Aorta (tissue), 5 donors: ENCODE measurements at regions not wholly inside any gene's neighbourhood (a gene's known extent, or its start where the extent isn't known, plus 50 kb on each side); places are given as distances from the start of the nearest gene placed in this dataset.

Source experiments
- ATAC-seq: fragments of 200-7000 bp; cut with Tn5 transposase; one replicate; pipeline ENCODE4 v1.9.1; 2022; ENCODE audit warnings: moderate library complexity; ENCODE audit not compliant: low FRiP score
- DNase-seq, 2 donors: peaks; one replicate each; pipeline ENCODE4 v3.0.0-alpha.2; 2020
- H3K27ac ChIP-seq, 2 donors: one replicate each; pipeline ENCODE4 v1.5.1; 2013; ENCODE audit warnings: low read length in 2 of 2, mild to moderate bottlenecking in 2 of 2, moderate library complexity in 2 of 2, control low read depth in 1 of 2, inconsistent platforms in 1 of 2, low read depth in 1 of 2
- H3K27me3 ChIP-seq, 2 donors: one replicate each; pipeline ENCODE4 v1.6.1; 2013; ENCODE audit warnings: control low read depth in 1 of 2, low read length in 1 of 2, mild to moderate bottlenecking in 1 of 2, moderate library complexity in 1 of 2; ENCODE audit not compliant: insufficient read depth in 2 of 2, control insufficient read depth in 1 of 2
- H3K36me3 ChIP-seq, 2 donors: one replicate each; pipeline ENCODE4 v1.6.1; 2013; ENCODE audit warnings: control low read depth in 1 of 2, low read length in 1 of 2, mild to moderate bottlenecking in 1 of 2; ENCODE audit not compliant: insufficient read depth in 2 of 2, control insufficient read depth in 1 of 2
- H3K4me1 ChIP-seq, 2 donors: one replicate each; pipeline ENCODE4 v1.6.1; 2013; ENCODE audit warnings: low read length in 2 of 2, control low read depth in 1 of 2, mild to moderate bottlenecking in 1 of 2, moderate library complexity in 1 of 2; ENCODE audit not compliant: insufficient read depth in 2 of 2, control insufficient read depth in 1 of 2
- H3K4me3 ChIP-seq, 2 donors: one replicate each; pipeline ENCODE4 v1.5.1; 2013; ENCODE audit warnings: low read length in 2 of 2, control low read depth in 1 of 2, mild to moderate bottlenecking in 1 of 2
- H3K9me3 ChIP-seq: one replicate; pipeline ENCODE4 v1.6.1; 2013; ENCODE audit warnings: mild to moderate bottlenecking, low read length; ENCODE audit not compliant: control insufficient read depth
- WGBS, 2 donors: extraction: QIAGEN DNeasy Blood & Tissue Kit; methylation state at CpG; one replicate each; pipeline ENCODE4 v1.1.7; 2013; 5-methylcytosine and 5-hydroxymethylcytosine counted together
- intact Hi-C, 2 donors: fragments of 100-400 bp; cut with DNase I; formaldehyde crosslinking; loops; one replicate each; pipeline versions ENCODE4 v1.14.2 to v1.15.0; 2022
- donor health status: healthy with polysubstance abuse.
- donor health status: Bipolar disorder and iron deficiency.
- donor health status: DM: no; HTN: no; CAD: no.
- donor health status: DM: no; HTN: no; CAD: no.
- donor health status: DM: yes; HTN: yes; CAD: no.

DNA sequence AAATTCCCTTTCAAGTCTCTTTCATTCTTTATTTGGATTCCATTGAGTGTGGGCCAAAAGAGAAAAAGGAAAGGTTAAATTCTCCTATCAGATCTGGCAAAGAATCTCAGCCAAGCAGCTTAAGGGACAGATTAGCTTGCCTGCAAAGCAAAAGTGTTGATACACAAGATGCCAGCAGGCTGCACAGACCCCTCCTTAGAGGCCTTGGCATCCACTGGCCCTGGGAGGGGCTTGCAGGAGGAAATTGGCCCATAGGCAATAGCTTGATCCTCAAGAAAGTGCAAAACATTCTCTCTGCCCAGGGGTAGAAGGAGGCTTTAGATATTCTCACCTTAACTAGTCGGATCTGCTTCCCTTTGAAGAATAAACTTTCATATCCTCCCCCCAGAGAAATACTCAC, 300.4 kb upstream of the CPEB2 start:
- H3K27ac ChIP-seq = no peak overlapping the region

DNA sequence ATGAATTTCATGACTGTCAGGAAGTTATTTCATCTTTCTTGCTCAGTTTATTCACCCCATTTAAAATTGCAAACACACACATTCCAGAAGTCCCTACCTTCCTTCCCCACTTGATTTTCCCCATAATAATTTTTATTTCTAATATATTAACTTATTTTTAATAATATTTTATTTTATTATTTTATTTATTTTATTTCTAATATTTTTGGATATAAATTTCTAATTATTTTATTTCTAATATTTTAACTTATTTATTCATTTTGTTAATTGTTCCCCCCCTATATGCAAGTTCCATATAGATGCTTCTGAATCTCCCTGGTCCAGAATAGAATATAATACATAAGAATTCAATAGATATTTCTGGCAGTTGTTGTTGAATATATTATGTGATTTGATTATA, 293.7 kb upstream of the CPEB2 start:
- Histone ChIP-seq H3K27me3 (no peaks in the 10 kb centered on the region), H3K4me3 (no peak overlapping the region), H3K36me3 (no peaks in the 10 kb centered on the region), H3K9me3 (no peaks in the 10 kb centered on the region), H3K27ac (no peak overlapping the region), H3K4me1 (no peaks in the 10 kb centered on the region)
- DNase-seq (no peak), ATAC-seq (no peak)
- intact Hi-C loops = no loop called here

More for the DNA sequence above, 300.4 kb upstream of the CPEB2 start:
- Histone ChIP-seq H3K9me3 (no peaks in the 10 kb centered on the region), H3K4me1 (peaks cover 0 to 7% of the 10 kb centered on the region in 2 donors), H3K27me3 (no peaks in the 10 kb centered on the region), H3K36me3 (no peaks in the 10 kb centered on the region), H3K4me3 (no peak overlapping the region)
- DNase-seq (peak in 1 of 2 donors; percentile 56), ATAC-seq (peak; percentile 28)
- 13 to 21% methylated on average over 1 of the region's 1 CpG for WGBS, 2 donors
- intact Hi-C loops = no loop called here

DNA sequence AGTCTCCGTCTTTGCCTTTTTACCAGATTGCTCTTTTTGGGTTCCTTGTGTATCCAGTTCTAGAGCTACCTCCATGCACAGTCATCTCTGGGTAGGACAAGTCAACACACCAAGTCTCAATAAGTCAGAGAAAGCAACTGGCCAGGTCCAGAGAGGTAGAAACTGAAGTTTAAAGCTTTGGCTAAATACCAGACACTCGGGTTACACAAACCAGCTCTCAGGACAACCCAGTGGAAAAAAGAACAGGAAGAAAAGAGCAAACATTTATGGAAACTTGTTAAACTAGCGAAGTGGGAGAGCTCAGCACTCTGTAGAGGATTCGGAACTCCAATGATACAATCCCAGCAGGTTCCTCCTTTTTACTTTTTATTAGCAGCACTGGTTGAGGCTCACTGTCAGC, 291.0 kb upstream of the CPEB2 start:
- intact Hi-C loops = no loop called here
- H3K27ac ChIP-seq = no peak overlapping the region
- no peak overlapping the region for H3K4me3 ChIP-seq
- DNase-seq = no peak
- no peaks in the 10 kb centered on the region for H3K9me3 ChIP-seq
- ATAC-seq = no peak
- no peaks in the 10 kb centered on the region for H3K4me1 ChIP-seq
- WGBS, 2 donors = 66 to 81% methylated on average over 4 of the region's 4 CpGs
- no peaks in the 10 kb centered on the region for H3K36me3 ChIP-seq
- H3K27me3 ChIP-seq = no peaks in the 10 kb centered on the region

DNA sequence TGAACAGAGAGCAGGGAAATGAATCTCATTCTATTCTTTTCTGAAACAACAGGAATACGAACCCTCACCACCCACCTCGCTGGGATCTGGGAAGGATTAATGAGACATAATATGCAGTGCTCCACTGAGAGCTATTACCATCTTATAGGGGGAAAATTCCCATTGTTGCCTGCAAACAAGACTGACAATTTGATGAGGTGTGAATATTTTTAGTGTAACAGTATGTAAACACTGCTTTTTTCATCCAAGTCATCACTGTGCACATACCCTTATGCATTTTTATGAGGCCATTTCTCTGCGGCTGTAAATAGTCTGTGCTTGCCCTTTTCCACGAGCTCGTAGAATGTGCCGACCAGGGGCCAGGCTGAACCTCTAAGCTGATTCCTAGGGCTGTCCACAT, 285.6 kb upstream of the CPEB2 start:
- intact Hi-C loops = no loop called here
- Histone ChIP-seq H3K27me3 (no peaks in the 10 kb centered on the region), H3K27ac (no peak overlapping the region), H3K4me3 (no peak overlapping the region), H3K4me1 (no peaks in the 10 kb centered on the region), H3K9me3 (no peaks in the 10 kb centered on the region), H3K36me3 (no peaks in the 10 kb centered on the region)
- no peak for ATAC-seq
- no peak for DNase-seq
- 78 to 87% methylated on average over 6 of the region's 6 CpGs for WGBS, 2 donors

DNA sequence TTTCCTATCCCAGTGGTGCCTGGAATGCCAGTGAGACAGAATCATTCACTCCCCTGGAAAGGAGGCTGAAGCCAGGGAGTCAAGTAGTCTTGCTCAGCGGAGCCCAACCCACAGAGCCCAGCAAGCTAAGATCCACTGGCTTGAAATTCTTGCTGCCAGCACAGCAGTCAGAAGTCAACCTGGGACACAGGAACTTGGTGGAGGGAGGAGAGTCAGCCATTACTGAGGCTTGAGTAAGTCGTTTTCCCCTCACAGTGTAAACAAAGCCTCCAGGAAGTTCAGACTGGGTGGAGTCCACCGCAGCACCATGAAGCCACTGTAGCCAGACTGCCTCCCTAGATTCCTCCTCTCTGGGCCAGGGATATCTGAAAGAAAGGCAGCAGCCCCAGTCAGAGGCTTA, 283.2 kb upstream of the CPEB2 start:
- H3K27ac ChIP-seq = no peak overlapping the region
- ATAC-seq = no peak
- no peak overlapping the region for H3K4me3 ChIP-seq
- no peaks in the 10 kb centered on the region for H3K27me3 ChIP-seq
- no peaks in the 10 kb centered on the region for H3K9me3 ChIP-seq
- peak in 1 of 2 donors; percentile 79 for DNase-seq
- no peaks in the 10 kb centered on the region for H3K36me3 ChIP-seq
- no peaks in the 10 kb centered on the region for H3K4me1 ChIP-seq
- 5 to 6% methylated on average over 3 of the region's 3 CpGs for WGBS, 2 donors
- intact Hi-C loops = no loop called here

DNA sequence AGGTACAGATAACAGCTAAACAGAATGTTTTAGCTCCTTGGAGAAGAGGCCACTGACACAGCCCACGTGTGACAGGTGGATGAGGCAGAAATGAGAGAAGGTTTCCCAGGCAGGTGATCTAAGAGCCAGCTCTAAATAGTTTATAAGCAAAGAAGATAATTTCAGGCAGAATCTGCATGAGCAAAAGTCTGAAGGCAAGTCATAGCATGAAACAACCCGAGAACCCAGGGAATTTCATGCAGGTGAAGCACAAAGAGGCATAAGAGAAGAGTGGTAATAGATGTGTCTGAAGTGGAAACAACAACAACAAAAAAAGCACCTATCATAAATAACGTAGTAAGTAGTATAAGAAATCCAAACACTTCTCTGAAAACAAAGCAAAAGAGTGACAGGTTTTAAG, 275.8 kb upstream of the CPEB2 start:
- intact Hi-C loops = no loop called here
- no peak for DNase-seq
- Histone ChIP-seq H3K4me3 (no peak overlapping the region), H3K4me1 (no peaks in the 10 kb centered on the region), H3K36me3 (no peaks in the 10 kb centered on the region), H3K27ac (no peak overlapping the region), H3K27me3 (no peaks in the 10 kb centered on the region), H3K9me3 (no peaks in the 10 kb centered on the region)
- no peak for ATAC-seq
- 63 to 76% methylated on average over 3 of the region's 3 CpGs for WGBS, 2 donors

DNA sequence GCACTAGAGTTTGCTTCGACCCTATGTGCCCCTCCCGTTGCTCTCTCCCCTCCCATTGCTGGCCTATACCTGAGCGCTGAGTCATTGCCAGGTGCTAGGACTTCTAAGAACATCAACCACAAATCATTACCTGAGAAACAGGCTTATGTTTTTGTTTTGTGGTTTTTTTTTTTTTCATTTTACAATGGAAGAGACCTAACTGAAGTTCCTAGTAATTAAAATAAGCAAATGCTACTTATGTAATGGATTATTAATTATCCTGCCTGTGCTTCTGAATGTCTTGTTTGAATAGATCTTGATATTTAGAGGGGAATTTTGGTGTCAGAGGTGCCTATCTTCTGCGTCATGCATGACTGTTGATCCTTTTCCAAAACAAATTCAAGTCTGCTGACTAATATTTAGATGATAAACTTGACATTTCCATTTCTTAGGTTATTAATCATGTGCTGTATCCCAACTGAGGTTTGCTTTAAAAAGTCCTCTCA, 275.4 kb upstream of the CPEB2 start:
- no peak overlapping the region for H3K4me3 ChIP-seq
- no peak for ATAC-seq
- no peaks in the 10 kb centered on the region for H3K9me3 ChIP-seq
- no peaks in the 10 kb centered on the region for H3K36me3 ChIP-seq
- H3K4me1 ChIP-seq = no peaks in the 10 kb centered on the region
- H3K27me3 ChIP-seq = no peaks in the 10 kb centered on the region
- no peak for DNase-seq
- 64 to 66% methylated on average over 4 of the region's 4 CpGs for WGBS, 2 donors
- intact Hi-C loops = no loop called here
- no peak overlapping the region for H3K27ac ChIP-seq

DNA sequence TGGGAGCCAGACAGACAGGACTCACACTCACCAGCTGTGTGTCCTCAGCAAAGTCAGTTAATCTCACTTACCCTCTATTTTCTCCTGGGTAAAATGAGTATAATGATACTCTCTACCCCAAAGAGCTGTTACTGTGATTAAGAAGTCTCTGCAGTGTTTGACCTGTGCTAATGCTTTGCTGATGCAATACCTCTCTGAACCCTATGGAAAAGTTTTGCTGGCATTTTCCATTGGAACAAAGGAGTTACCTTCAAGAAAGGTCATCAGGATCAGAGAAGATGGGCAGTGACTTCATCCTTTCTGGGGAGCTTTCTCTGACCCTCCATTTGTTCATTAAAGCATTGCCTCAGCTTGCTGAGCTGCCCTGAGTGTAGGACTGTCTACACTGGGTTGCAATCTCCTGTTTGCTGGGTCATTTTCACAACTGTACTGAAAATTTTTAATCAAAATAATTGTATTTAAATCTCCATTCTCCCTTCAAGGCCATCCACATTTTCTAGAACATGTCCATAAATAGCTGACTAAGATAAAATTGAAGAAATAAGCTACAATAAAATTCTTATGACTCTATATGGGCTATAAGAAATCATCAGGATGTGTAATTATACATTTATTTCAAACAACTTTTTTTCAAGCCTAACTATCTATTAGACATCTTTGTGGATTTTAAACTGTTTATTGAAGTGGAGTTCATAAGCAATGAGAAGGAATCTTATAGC, 272.8 kb upstream of the CPEB2 start:
- H3K4me3 ChIP-seq = no peak overlapping the region
- no peaks in the 10 kb centered on the region for H3K4me1 ChIP-seq
- intact Hi-C loops = loop anchor here in 1 of 2 donors (2.0 kb wide), 1 partner anchor 45 kb away; no protein-coding TSS in a partner anchor
- no peaks in the 10 kb centered on the region for H3K27me3 ChIP-seq
- H3K36me3 ChIP-seq = no peaks in the 10 kb centered on the region
- H3K27ac ChIP-seq = no peak overlapping the region
- ATAC-seq (no peak), DNase-seq (no peak)
- H3K9me3 ChIP-seq = no peaks in the 10 kb centered on the region

DNA sequence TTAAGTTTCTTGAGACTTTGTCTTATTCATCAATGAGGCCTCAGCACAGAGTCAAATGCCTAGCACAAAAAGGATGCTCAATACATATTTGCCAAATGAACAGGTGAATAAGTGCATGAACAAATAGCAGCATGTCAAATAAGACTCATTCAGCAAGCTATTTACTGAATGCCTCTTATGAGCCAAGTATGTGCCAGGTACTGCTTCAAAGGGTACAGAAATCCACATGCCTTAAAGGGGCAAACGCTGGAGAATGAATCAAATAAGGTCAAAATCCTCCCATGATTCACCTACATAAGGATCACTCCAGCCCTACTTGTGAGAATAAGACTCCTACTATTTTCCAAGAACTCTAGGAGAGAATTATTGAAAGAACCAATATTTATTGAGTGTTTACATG, 260.2 kb upstream of the CPEB2 start:
- no peak for DNase-seq
- WGBS, 2 donors = 79 to 83% methylated on average over 1 of the region's 1 CpG
- Histone ChIP-seq H3K4me1 (no peaks in the 10 kb centered on the region), H3K27me3 (no peaks in the 10 kb centered on the region), H3K36me3 (no peaks in the 10 kb centered on the region), H3K9me3 (no peaks in the 10 kb centered on the region), H3K27ac (no peak overlapping the region), H3K4me3 (no peak overlapping the region)
- no peak for ATAC-seq
- intact Hi-C loops = no loop called here
